Neural progenitor cell (in vitro differentiated cells): ENCODE measurements at regions not wholly inside any gene's neighbourhood (a gene's known extent, or its start where the extent isn't known, plus 50 kb on each side); places are given as distances from the start of the nearest gene placed in this dataset.

ENCODE experiments used
- DNase-seq: peaks from one replicate; pipeline ENCODE4 v3.0.0-alpha.2; 2016; ENCODE audit warnings: low spot score
- H2AFZ ChIP-seq: fragments of 200-600 bp; sonication (generic); replicated peaks from 2 replicates; pipeline ENCODE4 v1.6.1; 2016; ENCODE audit warnings: antibody characterized with exemption
- H3F3A ChIP-seq: fragments of 200-600 bp; sonication (generic); 2 replicates; pipeline ENCODE4 v1.6.1; 2016; ENCODE audit warnings: antibody characterized with exemption, low read depth
- H3K27ac ChIP-seq: fragments of 200-600 bp; sonication (generic); 2 replicates; pipeline ENCODE4 v1.5.1; 2016; ENCODE audit warnings: mild to moderate bottlenecking
- H3K27me3 ChIP-seq: fragments of 200-600 bp; sonication (generic); 2 replicates; pipeline ENCODE4 v1.6.1; 2016; ENCODE audit warnings: mild to moderate bottlenecking, moderate library complexity
- H3K36me3 ChIP-seq: fragments of 200-600 bp; sonication (generic); 2 replicates; pipeline ENCODE4 v1.5.1; 2016
- H3K4me1 ChIP-seq: fragments of 200-600 bp; sonication (generic); 2 replicates; pipeline ENCODE4 v1.6.1; 2016; ENCODE audit warnings: mixed run types
- H3K4me2 ChIP-seq: fragments of 200-600 bp; sonication (generic); 2 replicates; pipeline ENCODE4 v1.6.1; 2016
- H3K4me3 ChIP-seq: fragments of 200-600 bp; sonication (generic); 2 replicates; pipeline ENCODE4 v1.5.1; 2016
- H3K79me2 ChIP-seq: fragments of 200-600 bp; sonication (generic); 2 replicates; pipeline ENCODE4 v1.6.1; 2016; ENCODE audit warnings: low read depth
- H3K9ac ChIP-seq: fragments of 200-600 bp; sonication (generic); 2 replicates; pipeline ENCODE4 v1.6.1; 2016
- H3K9me3 ChIP-seq: fragments of 200-600 bp; sonication (generic); 2 replicates; pipeline ENCODE4 v1.5.1; 2016; ENCODE audit warnings: low read depth
- H4K20me1 ChIP-seq: fragments of 200-600 bp; sonication (generic); 2 replicates; pipeline ENCODE4 v1.6.1; 2016; ENCODE audit warnings: low read depth
- H3K27ac Mint-ChIP-seq: 3 replicates; pipeline ENCODE4 v1.8.0; 2021; ENCODE audit warnings: mixed read lengths
- H3K27me3 Mint-ChIP-seq: 2 replicates; pipeline ENCODE4 v1.8.0; 2022; ENCODE audit warnings: low read depth, mild to moderate bottlenecking, inconsistent platforms, moderate library complexity, mixed read lengths; ENCODE audit not compliant: insufficient read depth
- H3K36me3 Mint-ChIP-seq: 3 replicates; pipeline ENCODE4 v1.8.0; 2021; ENCODE audit warnings: mixed read lengths
- H3K4me1 Mint-ChIP-seq: 3 replicates; pipeline ENCODE4 v1.8.0; 2021; ENCODE audit warnings: mixed read lengths
- H3K4me3 Mint-ChIP-seq: 3 replicates; pipeline ENCODE4 v1.8.0; 2021; ENCODE audit warnings: mild to moderate bottlenecking, moderate library complexity, mixed read lengths
- H3K9me3 Mint-ChIP-seq: 3 replicates; pipeline ENCODE4 v1.8.0; 2020; ENCODE audit warnings: mixed read lengths
- EZH2 ChIP-seq: fragments of 200-600 bp; sonication (generic); IDR thresholded peaks from 2 replicates; pipeline ENCODE4 v1.6.1; 2017; ENCODE audit warnings: antibody characterized with exemption, mild to moderate bottlenecking, moderate library complexity
- EZH2phosphoT487 ChIP-seq: fragments of 200-600 bp; sonication (generic); IDR thresholded peaks from 2 replicates; pipeline ENCODE4 v1.6.1; 2017; ENCODE audit warnings: antibody characterized with exemption
- TF ChIP-seq, protein P1 (sequence below): fragments of 200-600 bp; sonication (generic); IDR thresholded peaks from 2 replicates; pipeline ENCODE4 v1.5.1; 2017; ENCODE audit warnings: antibody characterized with exemption, mild to moderate bottlenecking

DNA sequence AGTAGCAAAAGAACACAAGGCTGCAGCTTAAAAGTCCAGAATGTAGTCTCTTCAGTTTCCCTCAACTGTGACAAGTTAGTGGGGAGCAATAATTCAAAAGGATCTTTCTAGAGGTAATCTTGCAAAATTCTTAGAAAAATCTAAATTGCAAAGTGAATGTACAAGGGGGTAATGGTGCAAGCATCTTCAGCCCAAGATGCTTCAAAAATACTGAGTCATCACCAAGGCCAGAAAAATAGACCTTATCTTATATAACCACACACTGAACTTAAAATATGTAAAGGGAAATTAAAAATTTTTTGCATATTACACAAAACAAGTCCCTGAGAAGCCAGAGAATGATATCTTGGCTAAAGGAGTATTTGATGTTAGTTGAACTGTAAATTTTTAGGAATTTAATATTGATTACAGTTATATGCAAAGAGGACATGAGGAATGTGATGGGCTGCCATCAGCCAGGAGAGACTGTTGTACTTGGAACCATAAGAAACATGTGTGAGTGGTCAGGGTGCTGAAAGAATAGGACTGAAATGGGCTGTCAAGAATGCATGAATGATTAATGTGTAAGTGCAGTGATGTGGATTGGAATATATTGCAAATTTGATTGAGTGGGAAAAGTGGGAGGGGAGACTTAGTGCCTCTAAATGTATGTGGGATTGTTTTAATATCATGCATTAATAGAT lies 85.7 kb upstream of the LIN7C start:
- H3K4me1 ChIP-seq, result no peaks in the 10 kb centered on the region
- H4K20me1 ChIP-seq, result no peaks in the 10 kb centered on the region
- no peaks in the 10 kb centered on the region for H3K79me2 ChIP-seq
- Mint-ChIP-seq H3K9me3 (peaks cover 2% of the 10 kb centered on the region), H3K27me3 (no peaks in the 10 kb centered on the region), H3K4me1 (no peaks in the 10 kb centered on the region), H3K36me3 (peaks cover 2% of the 10 kb centered on the region), H3K4me3 (no peak overlapping the region), H3K27ac (no peak overlapping the region)
- no peak for DNase-seq
- no peaks in the 10 kb centered on the region for H3K9me3 ChIP-seq
- no peak overlapping the region for H3K4me3 ChIP-seq
- no peak overlapping the region for H3K4me2 ChIP-seq
- no peaks in the 10 kb centered on the region for H3K36me3 ChIP-seq
- TF ChIP-seq EZH2phosphoT487, result no peak
- no peak for TF ChIP-seq EZH2
- TF ChIP-seq, protein P1, sequence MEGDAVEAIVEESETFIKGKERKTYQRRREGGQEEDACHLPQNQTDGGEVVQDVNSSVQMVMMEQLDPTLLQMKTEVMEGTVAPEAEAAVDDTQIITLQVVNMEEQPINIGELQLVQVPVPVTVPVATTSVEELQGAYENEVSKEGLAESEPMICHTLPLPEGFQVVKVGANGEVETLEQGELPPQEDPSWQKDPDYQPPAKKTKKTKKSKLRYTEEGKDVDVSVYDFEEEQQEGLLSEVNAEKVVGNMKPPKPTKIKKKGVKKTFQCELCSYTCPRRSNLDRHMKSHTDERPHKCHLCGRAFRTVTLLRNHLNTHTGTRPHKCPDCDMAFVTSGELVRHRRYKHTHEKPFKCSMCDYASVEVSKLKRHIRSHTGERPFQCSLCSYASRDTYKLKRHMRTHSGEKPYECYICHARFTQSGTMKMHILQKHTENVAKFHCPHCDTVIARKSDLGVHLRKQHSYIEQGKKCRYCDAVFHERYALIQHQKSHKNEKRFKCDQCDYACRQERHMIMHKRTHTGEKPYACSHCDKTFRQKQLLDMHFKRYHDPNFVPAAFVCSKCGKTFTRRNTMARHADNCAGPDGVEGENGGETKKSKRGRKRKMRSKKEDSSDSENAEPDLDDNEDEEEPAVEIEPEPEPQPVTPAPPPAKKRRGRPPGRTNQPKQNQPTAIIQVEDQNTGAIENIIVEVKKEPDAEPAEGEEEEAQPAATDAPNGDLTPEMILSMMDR, result no peak
- H2AFZ ChIP-seq, result no peak overlapping the region
- no peaks in the 10 kb centered on the region for H3K27me3 ChIP-seq
- no peak overlapping the region for H3K9ac ChIP-seq
- no peaks in the 10 kb centered on the region for H3F3A ChIP-seq
- H3K27ac ChIP-seq, result no peak overlapping the region

DNA sequence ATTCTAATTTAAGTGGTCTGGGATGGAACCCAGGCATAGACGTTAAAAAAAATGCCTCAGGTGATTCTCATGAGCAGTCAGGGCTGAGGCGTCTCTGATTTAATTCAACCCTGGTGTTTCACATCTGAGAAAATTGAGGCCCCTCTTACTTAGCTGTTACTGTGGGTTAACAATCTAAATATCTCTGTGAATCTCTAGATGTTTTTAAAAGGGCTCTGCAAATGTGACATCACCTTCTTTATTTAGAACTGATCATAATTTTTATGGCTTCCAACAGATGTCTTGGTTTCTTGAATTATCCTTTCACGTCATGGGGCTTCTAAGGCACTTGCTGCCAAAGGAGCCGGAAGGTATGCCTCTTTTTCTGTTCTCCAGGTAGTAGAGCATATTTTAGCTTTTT lies 76.1 kb upstream of the LIN7C start:
- H2AFZ ChIP-seq, result no peak overlapping the region
- no peak overlapping the region for H3K27ac ChIP-seq
- H3K36me3 ChIP-seq, result no peaks in the 10 kb centered on the region
- Mint-ChIP-seq H3K4me1 (no peaks in the 10 kb centered on the region), H3K36me3 (peaks cover 2% of the 10 kb centered on the region), H3K27me3 (no peaks in the 10 kb centered on the region), H3K27ac (no peak overlapping the region), H3K4me3 (no peak overlapping the region), H3K9me3 (no peaks in the 10 kb centered on the region)
- no peaks in the 10 kb centered on the region for H3F3A ChIP-seq
- no peaks in the 10 kb centered on the region for H3K27me3 ChIP-seq
- H3K9me3 ChIP-seq, result no peaks in the 10 kb centered on the region
- H3K79me2 ChIP-seq, result no peaks in the 10 kb centered on the region
- no peak overlapping the region for H3K4me3 ChIP-seq
- no peaks in the 10 kb centered on the region for H3K4me1 ChIP-seq
- H3K9ac ChIP-seq, result no peak overlapping the region
- no peak for DNase-seq
- H4K20me1 ChIP-seq, result no peaks in the 10 kb centered on the region
- no peak overlapping the region for H3K4me2 ChIP-seq
- TF ChIP-seq EZH2phosphoT487 (no peak), EZH2 (no peak)
- TF ChIP-seq, protein P1, result no peak

- H3K9me3 ChIP-seq, result no peaks in the 10 kb centered on the region
- no peaks in the 10 kb centered on the region for H3K79me2 ChIP-seq
- H3F3A ChIP-seq, result no peaks in the 10 kb centered on the region
- H3K9me3 Mint-ChIP-seq, result no peaks in the 10 kb centered on the region
- H3K4me1 ChIP-seq, result no peaks in the 10 kb centered on the region
- H3K27me3 ChIP-seq, result no peaks in the 10 kb centered on the region
- peaks cover 11% of the 10 kb centered on the region for H3K4me1 Mint-ChIP-seq
- no peak overlapping the region for H3K9ac ChIP-seq
- H3K4me2 ChIP-seq, result no peak overlapping the region
- no peaks in the 10 kb centered on the region for H3K36me3 Mint-ChIP-seq
- H3K4me3 Mint-ChIP-seq, result no peak overlapping the region
- no peaks in the 10 kb centered on the region for H3K27me3 Mint-ChIP-seq
- no peak overlapping the region for H3K27ac ChIP-seq
- DNase-seq, result no peak
- H2AFZ ChIP-seq, result no peak overlapping the region
- H4K20me1 ChIP-seq, result no peaks in the 10 kb centered on the region
- H3K36me3 ChIP-seq, result no peaks in the 10 kb centered on the region
- no peak overlapping the region for H3K27ac Mint-ChIP-seq
- TF ChIP-seq, protein P1, result no peak
- TF ChIP-seq EZH2phosphoT487, result no peak
- TF ChIP-seq EZH2, result no peak
- H3K4me3 ChIP-seq, result no peak overlapping the region
These were observed 67.8 kb upstream of the LIN7C start for GRCh38 chr11:27574342-27574741.
